Ovary (tissue), 7 donors: ENCODE measurements at regions not wholly inside any gene's neighbourhood (a gene's known extent, or its start where the extent isn't known, plus 50 kb on each side); places are given as distances from the start of the nearest gene placed in this dataset.
"Not testable (repeated sequence)": the region's sequence is repeated elsewhere in the genome, so short reads cannot be mapped to it uniquely, and the experiment has no call there.

Source experiments
- DNase-seq, 5 donors: peaks; one replicate each; pipeline ENCODE4 v3.0.0-alpha.2; 2019 to 2020
- H3K27ac ChIP-seq, 2 donors: fragments of 200-600 bp; one replicate each; pipeline versions ENCODE4 v1.5.1 to v1.8.0; 2019 to 2022
- H3K27me3 ChIP-seq: fragments of 200-600 bp; one replicate; pipeline ENCODE4 v1.8.0; 2022
- H3K36me3 ChIP-seq: fragments of 200-600 bp; sonication (generic); one replicate; pipeline ENCODE4 v1.5.1; 2019
- H3K4me1 ChIP-seq: one replicate; pipeline ENCODE4 v1.8.1; 2013; ENCODE audit warnings: mild to moderate bottlenecking, moderate library complexity; ENCODE audit not compliant: insufficient read depth
- H3K4me3 ChIP-seq: fragments of 200-600 bp; sonication (generic); one replicate; pipeline ENCODE4 v1.5.1; 2017
- H3K9me3 ChIP-seq, 2 donors: fragments of 200-600 bp in 1 of 2; sonication (generic) in 1 of 2; one replicate each; pipeline versions ENCODE4 v1.5.1 to v1.8.1; 2013 to 2019; ENCODE audit warnings: mild to moderate bottlenecking in 1 of 2, moderate library complexity in 1 of 2
- EP300 ChIP-seq: sonication (generic); formaldehyde crosslinking; IDR thresholded peaks from one replicate; pipeline ENCODE4 v1.6.1; 2017; ENCODE audit warnings: antibody characterized with exemption
- POLR2A ChIP-seq: fragments of 450-650 bp; IDR thresholded peaks from one replicate; pipeline ENCODE4 v1.6.1; 2017; ENCODE audit warnings: antibody characterized with exemption, mild to moderate bottlenecking, moderate library complexity
- WGBS, 3 donors: extraction: QIAGEN DNeasy Blood & Tissue Kit in 1 of 3; methylation state at CpG; one replicate each; pipeline versions ENCODE4 v1.1.5 to v1.1.7; 2013 to 2017; 5-methylcytosine and 5-hydroxymethylcytosine counted together
- intact Hi-C, 4 donors: fragments of 100-400 bp; cut with DNase I; formaldehyde crosslinking; loops; one replicate each; pipeline versions ENCODE4 v1.11.0 to v1.15.1; 2022 to 2023
- TF ChIP-seq, protein P1 (sequence below), 3 donors: fragments of 450-650 bp in 2 of 3; fragments of 200-600 bp in 1 of 3; IDR thresholded peaks; one replicate each; pipeline versions ENCODE4 v1.5.1 to v1.8.0; 2016 to 2022; ENCODE audit warnings: antibody characterized with exemption in 3 of 3, mild to moderate bottlenecking in 1 of 3
- donor health status: DM: no; HTN: no; CAD: no; lungs with moderate emphysema.
- donor health status: DM: no; HTN: no; CAD: no.
- donor health status: Bipolar disorder and iron deficiency.
- donor health status: DM: no; HTN: no; CAD: no.
- donor health status: DM: yes; HTN: yes; CAD: no.

DNA sequence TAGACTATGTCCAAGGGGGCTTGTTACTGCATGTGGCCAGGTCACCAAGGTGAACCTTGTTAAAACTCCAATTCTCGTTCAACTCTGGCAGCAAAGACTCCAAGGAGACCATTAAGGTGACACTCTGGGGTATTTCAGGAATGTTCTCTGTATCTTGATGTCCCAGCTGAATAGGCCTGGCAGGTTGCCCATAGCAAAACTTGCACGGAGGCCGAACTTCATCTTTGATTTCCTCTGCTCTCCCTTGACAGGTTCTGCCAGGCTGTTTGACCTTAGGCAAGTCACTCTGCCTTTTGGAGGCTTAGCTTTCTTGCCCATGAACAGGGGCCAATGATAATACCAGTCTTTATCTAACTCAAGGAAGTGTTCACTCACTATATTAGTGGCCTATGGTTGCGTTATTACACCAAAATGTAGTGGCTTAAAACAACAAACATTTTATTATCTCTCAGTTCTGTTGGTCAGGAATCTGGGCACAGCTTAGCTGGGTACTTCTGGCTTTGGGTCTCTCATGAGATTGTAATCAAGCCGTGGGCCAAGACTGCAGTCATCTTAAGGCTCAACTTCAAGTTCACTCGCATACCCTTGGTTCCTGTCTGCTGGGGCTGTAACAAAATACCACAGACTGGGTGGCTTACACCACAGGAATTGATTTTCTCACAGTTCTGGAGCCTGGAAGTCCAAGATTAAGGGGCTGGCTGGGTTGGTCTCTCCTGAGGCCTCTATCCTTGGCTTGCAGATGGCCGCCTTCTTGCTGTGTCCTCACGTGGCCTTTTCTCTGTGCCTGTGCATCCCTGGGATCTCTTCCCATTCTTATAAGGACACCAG, 168.5 kb downstream of the UTP18 start:
- Histone ChIP-seq H3K4me1 (no peaks in the 10 kb centered on the region), H3K36me3 (no peaks in the 10 kb centered on the region), H3K27me3 (no peaks in the 10 kb centered on the region), H3K4me3 (no peak overlapping the region), H3K27ac (no peak overlapping the region), H3K9me3 (no peaks in the 10 kb centered on the region)
- intact Hi-C loops = no loop called here
- DNase-seq = no peak
- TF ChIP-seq, protein P1, sequence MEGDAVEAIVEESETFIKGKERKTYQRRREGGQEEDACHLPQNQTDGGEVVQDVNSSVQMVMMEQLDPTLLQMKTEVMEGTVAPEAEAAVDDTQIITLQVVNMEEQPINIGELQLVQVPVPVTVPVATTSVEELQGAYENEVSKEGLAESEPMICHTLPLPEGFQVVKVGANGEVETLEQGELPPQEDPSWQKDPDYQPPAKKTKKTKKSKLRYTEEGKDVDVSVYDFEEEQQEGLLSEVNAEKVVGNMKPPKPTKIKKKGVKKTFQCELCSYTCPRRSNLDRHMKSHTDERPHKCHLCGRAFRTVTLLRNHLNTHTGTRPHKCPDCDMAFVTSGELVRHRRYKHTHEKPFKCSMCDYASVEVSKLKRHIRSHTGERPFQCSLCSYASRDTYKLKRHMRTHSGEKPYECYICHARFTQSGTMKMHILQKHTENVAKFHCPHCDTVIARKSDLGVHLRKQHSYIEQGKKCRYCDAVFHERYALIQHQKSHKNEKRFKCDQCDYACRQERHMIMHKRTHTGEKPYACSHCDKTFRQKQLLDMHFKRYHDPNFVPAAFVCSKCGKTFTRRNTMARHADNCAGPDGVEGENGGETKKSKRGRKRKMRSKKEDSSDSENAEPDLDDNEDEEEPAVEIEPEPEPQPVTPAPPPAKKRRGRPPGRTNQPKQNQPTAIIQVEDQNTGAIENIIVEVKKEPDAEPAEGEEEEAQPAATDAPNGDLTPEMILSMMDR (IDR thresholded peaks at IDR 0.05) = no peak
- WGBS, 3 donors = 79 to 87% (median 82%) methylated on average over 8 of the region's 8 CpGs

DNA sequence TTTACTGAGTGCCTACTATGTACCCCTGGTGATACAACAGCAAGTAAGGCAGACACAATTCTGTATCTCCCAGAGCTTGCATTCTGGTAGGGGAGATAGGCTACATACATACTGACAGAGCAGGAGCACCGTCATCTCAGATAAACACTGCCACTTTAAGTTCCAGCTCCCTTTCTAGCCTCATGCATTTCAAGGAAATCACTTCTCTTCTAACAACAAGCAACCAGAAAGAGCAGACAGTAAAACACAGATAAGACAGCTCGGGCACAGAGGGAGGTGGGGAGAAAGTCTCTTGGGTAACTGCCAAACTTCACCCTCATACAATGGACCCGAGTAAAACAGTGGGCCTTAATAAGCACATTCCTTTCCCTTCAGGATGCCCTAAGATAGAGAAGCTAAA, 169.6 kb downstream of the UTP18 start:
- H3K36me3 ChIP-seq, H3K27ac ChIP-seq, H3K4me3 ChIP-seq, H3K27me3 ChIP-seq, H3K4me1 ChIP-seq, DNase-seq, H3K9me3 ChIP-seq: not testable (repeated sequence)
- intact Hi-C loops = loop anchor here in 1 of 4 donors (5.0 kb wide), 1 partner anchor 48 kb away; no protein-coding TSS in a partner anchor
- WGBS, 3 donors = 39 to 50% (median 49%) methylated on average over 3 of the region's 3 CpGs

DNA sequence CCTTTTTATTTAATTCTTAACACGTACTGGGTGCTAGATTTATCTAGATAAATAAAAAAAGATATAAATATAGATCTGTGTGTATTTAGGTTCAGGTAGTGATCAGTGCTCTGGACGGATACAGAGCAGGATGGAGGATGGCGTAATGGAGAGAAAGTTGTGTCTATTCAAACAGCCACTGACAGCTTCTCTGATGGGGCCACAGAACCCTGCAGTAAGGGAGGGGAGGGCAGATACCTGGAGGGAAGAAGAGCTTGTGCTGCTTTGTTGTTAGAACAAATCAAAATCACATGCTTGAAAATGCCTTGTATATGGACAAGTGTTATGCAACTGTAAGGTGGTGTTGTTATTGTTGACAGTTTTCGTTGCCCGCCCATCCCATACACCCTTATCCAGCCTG, 170.2 kb downstream of the UTP18 start:
- Histone ChIP-seq H3K9me3 (no peaks in the 10 kb centered on the region), H3K27me3 (no peaks in the 10 kb centered on the region), H3K4me3 (no peak overlapping the region), H3K36me3 (no peaks in the 10 kb centered on the region), H3K27ac (no peak overlapping the region), H3K4me1 (no peaks in the 10 kb centered on the region)
- no peak for TF ChIP-seq EP300
- TF ChIP-seq POLR2A = no peak
- TF ChIP-seq, protein P1 (IDR thresholded peaks at IDR 0.05) = no peak
- intact Hi-C loops = loop anchor here in 1 of 4 donors (5.0 kb wide), 1 partner anchor 48 kb away; no protein-coding TSS in a partner anchor
- DNase-seq = no peak
- whole genome bisulfite sequencing, 3 donors = 92 to 93% (median 93%) methylated on average over 5 of the region's 5 CpGs

DNA sequence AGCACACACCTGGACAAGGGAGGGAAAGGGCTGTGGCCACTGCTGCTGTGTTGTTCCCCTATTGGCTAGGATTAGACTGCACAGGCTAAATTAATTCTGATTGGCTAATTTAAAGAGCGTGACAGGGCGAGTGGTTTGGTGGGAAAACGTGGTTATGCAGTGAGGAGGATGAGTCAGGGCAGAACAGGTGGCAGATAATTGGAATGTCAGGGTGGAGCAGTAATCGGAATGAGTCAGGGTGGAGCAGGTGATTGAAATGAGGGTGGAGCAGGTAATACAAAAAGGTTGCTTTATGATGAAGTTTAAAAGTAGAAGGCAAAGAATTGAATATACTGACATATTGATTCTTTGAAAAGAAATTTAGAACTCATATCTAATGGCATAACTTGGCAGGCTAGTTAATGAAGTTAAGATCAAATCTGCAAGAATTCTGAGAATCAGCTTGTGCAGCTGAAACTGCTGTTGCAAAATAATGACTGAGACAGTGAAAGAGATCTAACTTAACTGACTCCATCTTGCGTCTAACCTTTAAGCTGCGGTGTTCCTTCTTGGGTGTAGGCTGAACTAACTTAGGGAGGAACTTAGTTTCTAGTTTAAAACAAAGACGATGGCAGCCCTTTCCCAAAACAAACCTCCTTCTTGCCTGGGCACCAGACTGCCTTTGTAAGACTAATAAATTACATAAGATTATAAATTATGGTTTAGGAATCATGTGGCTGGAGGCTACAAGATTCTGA, 174.3 kb downstream of the UTP18 start:
- no peak for DNase-seq
- Histone ChIP-seq H3K4me1 (no peaks in the 10 kb centered on the region), H3K9me3 (no peaks in the 10 kb centered on the region), H3K4me3 (no peak overlapping the region), H3K36me3 (no peaks in the 10 kb centered on the region), H3K27me3 (no peaks in the 10 kb centered on the region), H3K27ac (no peak overlapping the region)
- TF ChIP-seq, protein P1 (IDR thresholded peaks at IDR 0.05) = no peak
- TF ChIP-seq POLR2A (no peak), EP300 (no peak)
- WGBS, 3 donors = 74 to 78% (median 75%) methylated on average over 7 of the region's 7 CpGs
- intact Hi-C loops = loop anchor here in 1 of 4 donors (5.0 kb wide), 1 partner anchor 52 kb away; no protein-coding TSS in a partner anchor

DNA sequence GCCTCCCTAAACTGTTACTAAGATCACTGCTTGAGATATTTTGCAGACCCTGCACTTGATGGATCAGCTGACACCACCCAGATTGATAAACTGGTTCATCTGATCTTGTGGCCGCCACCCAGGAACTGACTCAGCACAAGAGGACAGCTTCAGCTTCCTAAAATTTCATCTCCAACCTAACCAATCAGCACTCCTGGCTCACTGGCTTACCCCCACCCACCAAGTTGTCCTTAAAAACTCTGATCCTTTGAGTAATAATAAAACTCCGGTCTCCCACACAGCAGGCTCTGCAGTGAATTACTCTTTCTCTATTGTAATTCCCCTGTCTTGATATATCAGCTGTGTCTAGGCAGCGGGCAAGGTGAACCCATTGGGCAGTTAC, 174.8 kb downstream of the UTP18 start:
- H3K4me3 ChIP-seq = no peak overlapping the region
- intact Hi-C loops = no loop called here
- DNase-seq = no peak
- 56 to 75% (median 67%) methylated on average over 3 of the region's 3 CpGs for WGBS, 3 donors
- TF ChIP-seq POLR2A (no peak), EP300 (no peak)
- TF ChIP-seq, protein P1 (IDR thresholded peaks at IDR 0.05) = no peak
- H3K4me1 ChIP-seq = no peaks in the 10 kb centered on the region
- no peak overlapping the region for H3K27ac ChIP-seq
- H3K9me3 ChIP-seq = no peaks in the 10 kb centered on the region
- no peaks in the 10 kb centered on the region for H3K27me3 ChIP-seq
- no peaks in the 10 kb centered on the region for H3K36me3 ChIP-seq
